ENCODE measurements at regions not wholly inside any gene's neighbourhood (a gene's known extent, or its start where the extent isn't known, plus 50 kb on each side); places are given as distances from the start of the nearest gene placed in this dataset.

- WGBS, 2 donors (ENCODE audit: low coverage in 1 of 2) = 79 to 83% methylated on average over 2 to 3 of the region's 3 CpGs
- H3K27ac ChIP-seq = no peak overlapping the region
- no peak for ATAC-seq
- TF ChIP-seq POLR2A (IDR thresholded peaks at IDR 0.05) = no peak
- TF ChIP-seq POLR2AphosphoS5 (IDR thresholded peaks at IDR 0.05) = no peak
- no peak for TF ChIP-seq EP300 (IDR thresholded peaks at IDR 0.05)
- no peak for TF ChIP-seq CTCF (IDR thresholded peaks at IDR 0.05)
- no peak overlapping the region for H3K4me3 ChIP-seq
- H3K9me3 ChIP-seq = no peaks in the 10 kb centered on the region
- no peaks in the 10 kb centered on the region for H3K4me1 ChIP-seq
- no peaks in the 10 kb centered on the region for H3K27me3 ChIP-seq
- no peaks in the 10 kb centered on the region for H3K36me3 ChIP-seq
Observed at GRCh38 chr2:88245109-88245508, 75.0 kb downstream of the THNSL2 start.

GRCh38 chr2:88239781-88240180 lies 69.6 kb downstream of the THNSL2 start:
- ATAC-seq = no peak
- H3K9me3 ChIP-seq = no peaks in the 10 kb centered on the region
- 85% methylated on average over 4 of the region's 11 CpGs; no CpG with 5 or more reads in 1 of the 2 donors for WGBS, 2 donors (ENCODE audit: low coverage in 1 of 2)

GRCh38 chr2:88236666-88237065 lies 66.5 kb downstream of the THNSL2 start:
- Histone ChIP-seq H3K4me3 (no peak overlapping the region), H3K9me3 (no peaks in the 10 kb centered on the region), H3K27me3 (no peaks in the 10 kb centered on the region), H3K36me3 (no peaks in the 10 kb centered on the region), H3K27ac (no peak overlapping the region), H3K4me1 (no peaks in the 10 kb centered on the region)
- WGBS, 2 donors (ENCODE audit: low coverage in 1 of 2) = 67% methylated on average over 2 of the region's 3 CpGs; no CpG with 5 or more reads in 1 of the 2 donors
- TF ChIP-seq CTCF (IDR thresholded peaks at IDR 0.05) (no peak), POLR2A (IDR thresholded peaks at IDR 0.05) (no peak), POLR2AphosphoS5 (IDR thresholded peaks at IDR 0.05) (no peak), EP300 (IDR thresholded peaks at IDR 0.05) (no peak)
- no peak for ATAC-seq

More at GRCh38 chr2:88239781-88240180, 69.6 kb downstream of the THNSL2 start:
- no peak for TF ChIP-seq POLR2A (IDR thresholded peaks at IDR 0.05)
- no peaks in the 10 kb centered on the region for H3K36me3 ChIP-seq
- no peaks in the 10 kb centered on the region for H3K4me1 ChIP-seq
- H3K27me3 ChIP-seq = no peaks in the 10 kb centered on the region
- no peak overlapping the region for H3K27ac ChIP-seq
- no peak overlapping the region for H3K4me3 ChIP-seq

Small RNAs in the stretch of these regions (small RNA-seq; reads per million reads assigned to genes)
- gene RF00026 (0 reads per million in 4 donors), gene RNU6-1168P (0 reads per million in 4 donors)

All from gastroesophageal sphincter (tissue), 4 donors.